Activated T-helper 17 cell treated with anti-CD3 and anti-CD28 coated beads, Interleukin-2, amount 50 U/mL, for 72 hours (primary cell): ENCODE measurements at regions not wholly inside any gene's neighbourhood (a gene's known extent, or its start where the extent isn't known, plus 50 kb on each side); places are given as distances from the start of the nearest gene placed in this dataset.
"Not testable (repeated sequence)": the region's sequence is repeated elsewhere in the genome, so short reads cannot be mapped to it uniquely, and the experiment has no call there.

Experiments
- ATAC-seq: fragments of 150-1000 bp; cut with Tn5 transposase; replicated peaks from 2 replicates; pipeline ENCODE4 v1.10.0; 2021; ENCODE audit warnings: mild to moderate bottlenecking, moderate library complexity
- H3K27ac Mint-ChIP-seq: one replicate; pipeline ENCODE4 v1.8.0; 2022; ENCODE audit warnings: mixed read lengths
- H3K27me3 Mint-ChIP-seq: one replicate; pipeline ENCODE4 v1.8.0; 2022; ENCODE audit warnings: mixed read lengths
- H3K36me3 Mint-ChIP-seq: one replicate; pipeline ENCODE4 v1.8.0; 2022; ENCODE audit warnings: low read depth, mild to moderate bottlenecking, mixed read lengths
- H3K4me1 Mint-ChIP-seq: one replicate; pipeline ENCODE4 v1.8.0; 2022; ENCODE audit warnings: mixed read lengths
- H3K4me3 Mint-ChIP-seq: one replicate; pipeline ENCODE4 v1.8.0; 2022; ENCODE audit warnings: mild to moderate bottlenecking, mixed read lengths
- H3K9me3 Mint-ChIP-seq: one replicate; pipeline ENCODE4 v1.8.0; 2022; ENCODE audit warnings: mixed read lengths

DNA sequence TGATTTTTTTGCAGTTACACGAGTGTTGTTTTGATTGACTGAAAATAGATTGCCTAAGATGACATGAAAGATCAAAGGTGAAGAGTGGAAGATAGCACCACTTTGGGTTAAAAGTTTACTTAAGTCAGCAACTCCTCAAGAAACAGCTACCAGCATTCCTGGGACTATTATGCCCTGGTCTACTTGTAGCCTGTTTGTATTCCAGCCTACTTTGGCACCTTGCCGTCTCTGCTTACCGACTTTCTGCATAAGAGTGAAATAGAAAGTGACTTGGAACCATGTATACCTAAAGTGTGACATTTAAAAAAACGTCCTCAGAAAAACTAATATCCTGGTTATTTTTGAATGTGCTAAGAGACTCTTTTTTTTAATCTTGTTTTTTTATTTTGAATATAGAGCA lies 631.5 kb upstream of the PTBP2 start:
- no peak for ATAC-seq
- Mint-ChIP-seq H3K4me3 (no peak overlapping the region), H3K4me1 (no peaks in the 10 kb centered on the region), H3K9me3 (no peaks in the 10 kb centered on the region), H3K27me3 (no peaks in the 10 kb centered on the region), H3K36me3 (no peaks in the 10 kb centered on the region), H3K27ac (no peak overlapping the region)

DNA sequence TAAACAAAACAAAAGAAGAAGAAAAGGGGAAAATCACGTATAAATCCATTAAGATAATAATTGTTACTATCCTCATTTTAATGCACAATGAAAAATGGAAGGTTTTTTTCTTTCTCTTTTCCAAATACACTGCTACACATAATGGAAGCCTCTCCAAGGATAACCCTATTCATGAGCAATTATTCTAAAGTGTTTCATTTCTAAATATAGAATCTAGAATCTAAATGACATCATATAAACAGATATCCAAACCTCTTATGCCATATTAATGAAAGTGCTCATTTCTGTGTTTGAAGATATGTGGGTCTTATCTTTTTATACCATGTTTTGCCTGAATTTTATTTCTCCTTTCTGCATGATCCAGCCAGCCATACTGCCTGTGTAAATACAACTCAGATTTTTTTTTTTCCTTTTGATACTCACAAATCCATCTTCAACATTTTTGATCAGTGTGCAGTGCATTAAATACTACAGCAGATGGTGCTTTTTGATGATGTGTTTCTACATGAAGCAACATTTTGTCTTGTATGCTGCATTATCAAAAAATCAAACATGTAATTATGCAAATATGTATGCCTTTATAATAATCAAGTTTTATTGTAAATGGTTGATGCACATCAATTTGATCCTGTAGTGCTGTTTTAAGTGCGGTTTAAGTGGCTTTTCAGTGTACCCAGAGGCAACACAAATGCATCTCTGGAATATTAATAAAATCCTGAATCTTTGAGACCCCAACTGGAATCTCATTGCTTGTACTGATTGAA lies 625.6 kb upstream of the PTBP2 start:
- Mint-ChIP-seq H3K9me3 (no peaks in the 10 kb centered on the region), H3K4me3 (no peak overlapping the region), H3K4me1 (no peaks in the 10 kb centered on the region), H3K36me3 (no peaks in the 10 kb centered on the region), H3K27me3 (no peaks in the 10 kb centered on the region), H3K27ac (no peak overlapping the region)
- ATAC-seq, result no peak

DNA sequence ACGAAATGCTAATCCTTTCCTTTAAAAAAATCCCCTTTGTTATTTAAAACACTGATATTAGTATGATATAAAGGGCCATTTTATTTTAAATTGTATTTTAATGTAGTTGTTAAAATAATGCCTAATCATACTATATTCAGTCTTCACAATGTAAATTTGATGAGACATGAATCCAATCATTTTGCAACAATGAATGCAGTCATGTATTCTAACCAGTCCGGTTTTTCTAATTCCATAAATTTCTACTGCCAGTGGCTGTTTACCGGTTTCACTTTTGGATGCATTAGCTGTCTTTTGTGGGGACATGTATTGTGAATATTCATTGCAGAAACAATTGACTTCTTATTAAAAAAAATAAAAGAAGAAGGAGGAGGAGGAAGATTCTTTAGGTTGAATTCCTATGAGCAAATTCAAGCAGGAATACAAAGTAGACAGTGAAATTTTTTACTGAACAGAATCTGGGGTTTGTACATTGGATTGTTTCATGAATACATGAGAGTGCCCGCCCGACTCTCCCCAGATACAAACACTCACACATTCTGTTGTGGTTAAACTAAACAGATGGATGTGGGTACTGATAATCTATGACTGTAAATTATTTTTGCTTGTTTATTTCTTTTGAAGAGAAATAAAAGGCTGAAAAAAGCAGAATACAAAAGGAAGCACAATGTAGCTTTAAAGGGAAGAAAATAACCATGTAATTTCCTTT lies 624.8 kb upstream of the PTBP2 start:
- Mint-ChIP-seq H3K4me1 (no peaks in the 10 kb centered on the region), H3K36me3 (no peaks in the 10 kb centered on the region)
- no peak for ATAC-seq

DNA sequence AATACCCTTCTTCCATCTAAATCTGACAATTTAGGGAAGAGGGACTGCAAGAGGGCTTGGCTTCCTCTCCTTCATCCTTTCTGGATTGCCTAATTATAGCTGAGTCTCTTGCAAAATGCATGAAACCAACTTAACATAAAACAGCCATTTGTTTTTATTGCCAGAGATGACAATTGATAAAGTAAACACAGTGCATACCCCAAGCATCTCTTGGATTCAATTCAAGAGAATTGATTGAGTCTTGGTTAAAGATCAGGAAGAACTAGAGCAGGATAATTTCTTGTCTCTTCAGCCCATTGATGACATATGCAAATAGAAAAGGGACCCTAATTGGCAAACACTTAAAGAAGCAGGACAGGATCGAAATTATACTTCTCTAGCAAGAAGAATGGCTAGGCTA lies 617.1 kb upstream of the PTBP2 start:
- Mint-ChIP-seq H3K27ac (no peak overlapping the region), H3K27me3 (no peaks in the 10 kb centered on the region), H3K4me3 (no peak overlapping the region), H3K9me3 (peaks cover 9% of the 10 kb centered on the region), H3K4me1 (no peaks in the 10 kb centered on the region), H3K36me3 (no peaks in the 10 kb centered on the region)
- no peak for ATAC-seq

More for the DNA sequence above, 624.8 kb upstream of the PTBP2 start:
- Mint-ChIP-seq H3K4me3 (no peak overlapping the region), H3K27me3 (no peaks in the 10 kb centered on the region), H3K9me3 (no peaks in the 10 kb centered on the region), H3K27ac (no peak overlapping the region)

DNA sequence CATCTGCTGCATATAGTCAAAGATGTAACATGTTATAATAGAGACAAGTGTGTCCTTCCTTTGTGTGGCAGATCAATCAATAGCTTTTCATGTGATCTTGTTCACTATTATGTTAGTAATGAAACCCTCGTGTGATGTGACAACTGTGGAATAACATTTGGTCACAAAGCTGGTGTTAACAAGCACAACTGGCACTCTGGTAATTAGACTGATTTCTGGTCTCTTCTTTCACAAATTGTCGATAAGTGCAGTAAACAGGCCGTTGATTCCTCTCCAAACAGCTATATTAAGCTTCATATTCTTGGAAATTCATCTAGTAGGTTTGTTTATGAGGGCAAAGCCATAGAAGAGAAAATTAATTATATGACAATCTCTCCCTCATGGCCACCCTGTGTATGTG lies 616.7 kb upstream of the PTBP2 start:
- Mint-ChIP-seq H3K27me3 (no peaks in the 10 kb centered on the region), H3K27ac (no peak overlapping the region), H3K4me3 (no peak overlapping the region), H3K4me1 (no peaks in the 10 kb centered on the region), H3K9me3 (peaks cover 9% of the 10 kb centered on the region), H3K36me3 (no peaks in the 10 kb centered on the region)
- no peak for ATAC-seq

DNA sequence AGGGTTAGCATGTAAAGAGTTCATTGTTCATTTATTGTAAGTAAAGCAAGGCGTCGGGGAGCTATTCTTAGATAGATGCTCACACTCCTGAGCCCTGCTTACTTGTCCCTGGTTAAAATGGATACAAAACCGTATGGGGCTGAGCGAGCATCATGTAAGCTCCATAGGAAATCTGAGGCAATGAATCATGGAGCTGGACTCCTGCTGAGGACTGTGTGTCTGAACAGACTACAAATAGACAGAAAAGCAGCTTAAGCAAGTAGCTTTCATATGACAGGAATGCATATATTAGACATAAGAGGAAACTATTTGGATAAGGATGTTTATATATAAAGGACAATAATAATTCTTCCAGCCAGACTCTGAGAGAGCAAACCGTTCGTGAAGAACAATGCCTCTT lies 604.9 kb upstream of the PTBP2 start:
- no peaks in the 10 kb centered on the region for H3K36me3 Mint-ChIP-seq
- no peak for ATAC-seq
- H3K9me3 Mint-ChIP-seq, result no peaks in the 10 kb centered on the region
- H3K27ac Mint-ChIP-seq, result no peak overlapping the region
- no peaks in the 10 kb centered on the region for H3K27me3 Mint-ChIP-seq
- no peaks in the 10 kb centered on the region for H3K4me1 Mint-ChIP-seq
- H3K4me3 Mint-ChIP-seq, result no peak overlapping the region

DNA sequence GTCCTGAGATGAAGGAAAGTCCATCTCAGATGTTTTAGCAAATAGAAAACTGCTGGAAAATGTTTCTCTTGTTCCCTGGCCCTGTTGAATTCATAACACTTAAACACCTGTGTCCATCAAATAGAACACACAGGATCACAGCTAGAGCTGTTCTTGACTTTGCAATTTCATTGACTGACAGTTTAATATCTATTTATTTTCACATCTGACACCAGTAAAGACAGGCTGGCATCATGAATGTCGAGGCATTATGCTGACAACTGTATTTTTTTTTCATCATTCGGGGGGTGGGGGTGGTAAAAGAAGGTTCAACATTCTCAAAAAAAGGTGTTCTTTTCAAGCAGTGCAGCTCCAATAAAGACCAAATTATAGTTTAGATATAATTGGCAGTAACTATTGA lies 591.2 kb upstream of the PTBP2 start:
- no peaks in the 10 kb centered on the region for H3K4me1 Mint-ChIP-seq
- no peaks in the 10 kb centered on the region for H3K27me3 Mint-ChIP-seq
- H3K4me3 Mint-ChIP-seq, result no peak overlapping the region

DNA sequence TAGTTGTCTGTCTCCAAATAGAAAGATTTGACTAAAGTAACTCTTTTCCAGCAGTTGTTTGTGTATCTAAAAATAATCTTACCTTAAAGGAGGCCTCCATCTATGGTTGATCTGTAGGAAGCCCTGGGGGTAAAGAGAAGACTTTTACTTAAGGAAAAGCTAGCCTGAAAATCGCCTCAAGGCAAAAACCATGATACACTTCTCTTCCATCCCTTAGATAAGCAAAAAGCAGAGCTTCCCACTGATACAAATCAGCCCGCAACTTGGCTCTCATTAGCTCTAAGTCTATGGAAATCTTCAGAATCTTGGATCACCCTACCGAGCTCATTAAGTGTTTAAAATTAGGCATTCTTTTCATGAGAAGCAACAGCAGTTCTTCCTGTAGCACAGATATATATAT lies 576.9 kb upstream of the PTBP2 start:
- ATAC-seq, result no peak
- peaks cover 14% of the 10 kb centered on the region for H3K9me3 Mint-ChIP-seq
- no peaks in the 10 kb centered on the region for H3K27me3 Mint-ChIP-seq
- H3K4me1 Mint-ChIP-seq, result no peaks in the 10 kb centered on the region
- H3K36me3 Mint-ChIP-seq, result no peaks in the 10 kb centered on the region
- H3K27ac Mint-ChIP-seq, result no peak overlapping the region
- H3K4me3 Mint-ChIP-seq, result no peak overlapping the region

More for the DNA sequence above, 591.2 kb upstream of the PTBP2 start:
- Mint-ChIP-seq H3K27ac (no peak overlapping the region), H3K36me3 (no peaks in the 10 kb centered on the region), H3K9me3 (peaks cover 3% of the 10 kb centered on the region)
- no peak for ATAC-seq

DNA sequence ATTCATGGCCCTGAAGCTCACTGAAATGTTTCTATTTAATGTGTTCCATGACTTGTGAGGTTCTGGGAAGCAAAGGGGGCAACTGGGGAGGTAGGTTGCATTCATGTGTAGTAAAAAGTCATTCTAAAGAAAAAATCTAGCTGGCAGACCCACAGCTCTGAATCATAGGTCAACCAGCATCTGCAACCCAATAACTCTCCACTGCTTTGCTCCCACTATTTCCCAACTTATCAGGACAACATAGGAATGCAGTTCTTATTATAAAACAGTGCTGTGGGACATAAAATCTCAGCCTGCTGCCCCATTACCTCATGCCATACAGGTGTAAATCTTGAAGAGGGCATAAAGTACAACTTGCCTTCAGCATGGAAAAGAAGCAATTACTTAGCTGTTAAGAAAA lies 576.1 kb upstream of the PTBP2 start:
- H3K4me1 Mint-ChIP-seq, result no peaks in the 10 kb centered on the region
- H3K36me3 Mint-ChIP-seq, result no peaks in the 10 kb centered on the region
- H3K27ac Mint-ChIP-seq, result no peak overlapping the region
- H3K4me3 Mint-ChIP-seq, result no peak overlapping the region
- H3K27me3 Mint-ChIP-seq, result no peaks in the 10 kb centered on the region
- peaks cover 18% of the 10 kb centered on the region for H3K9me3 Mint-ChIP-seq
- ATAC-seq, result no peak

DNA sequence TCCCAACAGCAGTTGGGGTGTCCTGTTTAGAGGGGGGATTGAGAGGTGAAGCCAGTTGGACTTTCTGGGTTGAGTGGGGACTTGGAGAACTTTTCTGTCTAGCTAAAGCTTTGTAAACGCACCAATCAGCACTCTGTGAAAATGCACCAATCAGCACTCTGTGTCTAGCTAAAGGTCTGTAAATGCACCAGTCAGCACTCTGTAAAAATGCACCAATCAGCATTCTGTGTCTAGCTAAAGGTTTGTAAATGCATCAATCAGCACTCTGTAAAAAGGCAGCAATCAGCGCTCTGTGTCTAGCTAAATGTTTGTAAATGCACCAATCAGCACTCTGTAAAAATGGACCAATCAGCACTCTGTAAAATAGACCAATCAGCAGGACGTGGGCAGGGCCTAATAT lies 568.6 kb upstream of the PTBP2 start:
- not testable (repeated sequence) for H3K4me1 Mint-ChIP-seq, H3K27ac Mint-ChIP-seq, ATAC-seq, H3K27me3 Mint-ChIP-seq, H3K4me3 Mint-ChIP-seq, H3K36me3 Mint-ChIP-seq
- H3K9me3 Mint-ChIP-seq, result peaks cover 15% of the 10 kb centered on the region

DNA sequence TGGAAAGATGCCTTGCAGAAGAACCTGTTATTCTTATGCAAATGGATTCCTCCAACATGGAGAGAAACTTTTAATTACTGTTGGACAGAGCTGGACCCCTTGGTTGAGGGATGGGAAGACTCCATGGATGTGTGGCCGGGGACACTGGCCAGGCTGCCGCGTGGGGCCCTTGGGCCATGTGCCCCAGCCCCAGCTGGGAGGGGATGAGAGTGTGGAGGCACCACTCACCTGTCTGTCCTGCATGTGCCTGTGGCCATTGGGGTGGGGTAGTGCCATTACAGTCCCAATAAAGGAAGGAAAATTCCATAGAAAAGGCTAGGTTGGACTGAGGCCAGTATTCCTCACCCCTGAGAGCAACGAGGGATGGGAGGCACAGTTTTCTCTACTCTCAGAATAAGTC lies 564.5 kb upstream of the PTBP2 start:
- Mint-ChIP-seq H3K9me3 (peaks cover 5% of the 10 kb centered on the region), H3K36me3 (no peaks in the 10 kb centered on the region), H3K4me3 (no peak overlapping the region), H3K27me3 (no peaks in the 10 kb centered on the region), H3K27ac (no peak overlapping the region), H3K4me1 (no peaks in the 10 kb centered on the region)
- no peak for ATAC-seq

DNA sequence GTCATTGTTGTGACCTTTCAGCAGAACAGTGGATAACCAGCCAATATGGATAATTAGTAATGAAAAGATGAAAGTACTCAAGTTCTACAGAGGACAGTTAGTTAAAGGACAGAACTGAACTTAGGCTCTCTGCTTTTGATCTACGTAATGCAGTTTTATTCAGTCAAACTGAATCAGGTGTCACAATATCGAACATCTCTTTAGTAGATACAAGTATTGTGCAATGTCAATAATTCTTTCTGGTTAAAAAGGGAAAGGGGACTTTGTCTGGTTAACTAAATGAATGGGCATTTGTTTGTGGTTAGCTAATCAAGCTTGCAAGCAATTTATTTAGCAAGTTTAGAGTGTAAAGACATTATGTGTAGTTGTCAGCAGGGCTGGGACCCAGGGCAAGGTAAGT lies 562.2 kb upstream of the PTBP2 start:
- no peaks in the 10 kb centered on the region for H3K27me3 Mint-ChIP-seq
- H3K4me3 Mint-ChIP-seq, result no peak overlapping the region
- H3K27ac Mint-ChIP-seq, result no peak overlapping the region
- H3K4me1 Mint-ChIP-seq, result no peaks in the 10 kb centered on the region
- peaks cover 5% of the 10 kb centered on the region for H3K9me3 Mint-ChIP-seq
- no peaks in the 10 kb centered on the region for H3K36me3 Mint-ChIP-seq
- ATAC-seq, result no peak

DNA sequence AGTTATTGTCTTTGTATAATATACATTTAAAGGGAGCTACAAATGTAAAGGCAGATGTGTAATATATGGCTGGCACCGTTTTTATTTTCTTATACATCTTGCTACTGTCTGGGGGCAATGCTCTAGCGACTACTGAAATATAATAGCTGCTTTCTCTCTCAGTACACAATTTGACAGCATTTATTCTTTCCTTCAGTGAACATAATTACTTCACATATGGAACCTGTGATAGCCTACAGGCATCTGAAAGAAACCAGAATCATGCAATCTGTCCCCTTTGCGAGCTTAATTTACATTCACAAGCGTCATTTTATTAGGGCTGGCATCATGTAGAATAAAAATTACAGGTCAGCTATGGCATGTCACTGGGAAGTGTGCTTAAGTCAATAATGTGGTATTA lies 557.5 kb upstream of the PTBP2 start:
- Mint-ChIP-seq H3K27ac (no peak overlapping the region), H3K9me3 (peaks cover 8% of the 10 kb centered on the region), H3K27me3 (no peaks in the 10 kb centered on the region), H3K4me1 (no peaks in the 10 kb centered on the region), H3K36me3 (no peaks in the 10 kb centered on the region), H3K4me3 (no peak overlapping the region)
- ATAC-seq, result no peak

DNA sequence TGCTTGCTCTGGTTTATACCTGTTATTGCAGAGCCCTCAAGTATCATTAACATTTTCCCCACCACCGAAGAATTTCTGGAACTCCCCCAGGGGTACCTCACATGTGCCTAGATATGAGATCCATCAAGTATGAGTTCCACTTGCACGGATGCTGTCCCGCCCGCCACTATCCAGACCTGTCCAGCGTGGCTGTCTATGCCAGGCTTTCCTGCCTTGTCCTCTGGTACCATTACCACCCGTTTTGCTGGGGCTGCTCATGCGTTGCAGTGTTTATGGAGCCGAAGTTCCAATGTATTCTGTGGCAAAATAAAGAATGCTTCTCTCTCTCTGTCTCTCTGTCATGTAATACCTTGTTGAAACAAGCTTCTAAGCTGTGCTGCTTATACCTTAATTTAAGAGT lies 543.5 kb upstream of the PTBP2 start:
- Mint-ChIP-seq H3K4me1 (no peaks in the 10 kb centered on the region), H3K27me3 (no peaks in the 10 kb centered on the region), H3K36me3 (no peaks in the 10 kb centered on the region), H3K9me3 (peaks cover 3% of the 10 kb centered on the region), H3K4me3 (no peak overlapping the region), H3K27ac (no peak overlapping the region)
- no peak for ATAC-seq

DNA sequence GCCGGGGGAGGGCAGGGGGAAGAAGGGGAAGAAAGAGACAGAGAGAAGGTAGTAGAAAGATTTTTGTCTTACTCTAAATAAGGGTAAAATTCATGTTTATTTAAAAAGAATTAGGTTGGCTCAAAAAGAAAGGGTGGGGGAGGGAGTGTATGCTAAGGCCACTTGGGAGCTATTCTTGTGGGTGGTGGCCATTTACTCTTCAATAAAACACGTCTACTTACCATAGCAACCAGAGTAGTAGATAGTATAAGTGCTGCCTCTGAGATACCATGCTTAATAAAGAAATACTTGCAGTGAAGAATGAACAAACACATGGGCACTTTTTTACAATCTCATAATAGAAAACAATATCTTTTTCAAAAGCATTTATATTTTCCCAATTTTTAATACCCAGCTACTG lies 538.1 kb upstream of the PTBP2 start:
- H3K36me3 Mint-ChIP-seq, result no peaks in the 10 kb centered on the region
- no peak for ATAC-seq
- no peaks in the 10 kb centered on the region for H3K27me3 Mint-ChIP-seq
- no peak overlapping the region for H3K4me3 Mint-ChIP-seq
- H3K27ac Mint-ChIP-seq, result no peak overlapping the region
- no peaks in the 10 kb centered on the region for H3K4me1 Mint-ChIP-seq
- H3K9me3 Mint-ChIP-seq, result no peaks in the 10 kb centered on the region
